ENCODE measurements at regions not wholly inside any gene's neighbourhood (a gene's known extent, or its start where the extent isn't known, plus 50 kb on each side); places are given as distances from the start of the nearest gene placed in this dataset.

GRCh38 chr5:29944327-29944726 is 1249.2 kb upstream of the CDH6 start:
- H4K20me1 ChIP-seq (ENCODE audit: insufficient read depth, low read length) = no peaks in the 10 kb centered on the region
- no peak for DNase-seq (ENCODE audit: insufficient read length, low spot score, missing footprints)
- H3K36me3 ChIP-seq (ENCODE audit: insufficient read depth, low read length) = no peaks in the 10 kb centered on the region
- no peaks in the 10 kb centered on the region for H3K27me3 ChIP-seq (ENCODE audit: insufficient read depth, low read length)
- no peak overlapping the region for H3K4me3 ChIP-seq (ENCODE audit: insufficient read depth, low read length)
- TF ChIP-seq, protein P1, sequence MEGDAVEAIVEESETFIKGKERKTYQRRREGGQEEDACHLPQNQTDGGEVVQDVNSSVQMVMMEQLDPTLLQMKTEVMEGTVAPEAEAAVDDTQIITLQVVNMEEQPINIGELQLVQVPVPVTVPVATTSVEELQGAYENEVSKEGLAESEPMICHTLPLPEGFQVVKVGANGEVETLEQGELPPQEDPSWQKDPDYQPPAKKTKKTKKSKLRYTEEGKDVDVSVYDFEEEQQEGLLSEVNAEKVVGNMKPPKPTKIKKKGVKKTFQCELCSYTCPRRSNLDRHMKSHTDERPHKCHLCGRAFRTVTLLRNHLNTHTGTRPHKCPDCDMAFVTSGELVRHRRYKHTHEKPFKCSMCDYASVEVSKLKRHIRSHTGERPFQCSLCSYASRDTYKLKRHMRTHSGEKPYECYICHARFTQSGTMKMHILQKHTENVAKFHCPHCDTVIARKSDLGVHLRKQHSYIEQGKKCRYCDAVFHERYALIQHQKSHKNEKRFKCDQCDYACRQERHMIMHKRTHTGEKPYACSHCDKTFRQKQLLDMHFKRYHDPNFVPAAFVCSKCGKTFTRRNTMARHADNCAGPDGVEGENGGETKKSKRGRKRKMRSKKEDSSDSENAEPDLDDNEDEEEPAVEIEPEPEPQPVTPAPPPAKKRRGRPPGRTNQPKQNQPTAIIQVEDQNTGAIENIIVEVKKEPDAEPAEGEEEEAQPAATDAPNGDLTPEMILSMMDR (IDR thresholded peaks at IDR 0.05; ENCODE audit: extremely low read depth, low read depth, low read length) = no peak
- H3K9me3 ChIP-seq (ENCODE audit: low read depth, low read length) = no peaks in the 10 kb centered on the region
- H2AFZ ChIP-seq (ENCODE audit: low read length) = no peak overlapping the region
- H3K4me1 ChIP-seq (ENCODE audit: insufficient read depth, low read length) = no peaks in the 10 kb centered on the region
- H3K79me2 ChIP-seq (ENCODE audit: insufficient read depth, low read length) = no peaks in the 10 kb centered on the region
- H3K4me2 ChIP-seq (ENCODE audit: insufficient read depth, low read length) = no peak overlapping the region
- H3K27ac ChIP-seq (ENCODE audit: low read depth, low read length) = no peak overlapping the region

GRCh38 chr5:29942089-29942488 is 1251.4 kb upstream of the CDH6 start:
- H2AFZ ChIP-seq (ENCODE audit: low read length) = no peak overlapping the region
- no peak overlapping the region for H3K27ac ChIP-seq (ENCODE audit: low read depth, low read length)
- H3K27me3 ChIP-seq (ENCODE audit: insufficient read depth, low read length) = no peaks in the 10 kb centered on the region
- H3K9me3 ChIP-seq (ENCODE audit: low read depth, low read length) = no peaks in the 10 kb centered on the region
- H4K20me1 ChIP-seq (ENCODE audit: insufficient read depth, low read length) = no peaks in the 10 kb centered on the region
- H3K4me3 ChIP-seq (ENCODE audit: insufficient read depth, low read length) = no peak overlapping the region
- H3K4me1 ChIP-seq (ENCODE audit: insufficient read depth, low read length) = no peaks in the 10 kb centered on the region
- no peaks in the 10 kb centered on the region for H3K36me3 ChIP-seq (ENCODE audit: insufficient read depth, low read length)
- H3K4me2 ChIP-seq (ENCODE audit: insufficient read depth, low read length) = no peak overlapping the region
- DNase-seq (ENCODE audit: insufficient read length, low spot score, missing footprints) = no peak
- H3K79me2 ChIP-seq (ENCODE audit: insufficient read depth, low read length) = no peaks in the 10 kb centered on the region
- TF ChIP-seq, protein P1 (IDR thresholded peaks at IDR 0.05; ENCODE audit: extremely low read depth, low read depth, low read length) = no peak

DNA sequence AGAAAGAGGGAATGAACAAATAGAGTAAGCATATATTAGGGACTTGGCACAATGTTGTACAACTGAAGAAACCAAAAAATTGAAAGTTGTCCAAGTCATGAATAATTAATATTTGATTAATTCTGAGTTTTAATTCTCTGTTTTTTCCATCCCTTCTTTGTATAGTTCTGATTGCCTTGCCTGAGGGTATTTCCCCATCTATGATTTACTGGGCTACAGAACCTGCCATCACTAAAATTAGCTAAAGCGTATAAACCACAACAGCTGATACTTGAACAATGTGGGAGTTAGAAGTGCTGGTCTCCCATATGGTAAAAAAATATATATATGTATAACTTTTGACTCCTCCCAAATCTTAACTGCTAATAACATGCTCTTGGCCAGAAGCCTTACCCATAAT is 1253.5 kb upstream of the CDH6 start:
- Histone ChIP-seq H3K4me1 (ENCODE audit: insufficient read depth, low read length) (no peaks in the 10 kb centered on the region), H3K27ac (ENCODE audit: low read depth, low read length) (no peak overlapping the region), H4K20me1 (ENCODE audit: insufficient read depth, low read length) (no peaks in the 10 kb centered on the region), H3K4me2 (ENCODE audit: insufficient read depth, low read length) (no peak overlapping the region), H3K36me3 (ENCODE audit: insufficient read depth, low read length) (no peaks in the 10 kb centered on the region), H3K9me3 (ENCODE audit: low read depth, low read length) (no peaks in the 10 kb centered on the region), H3K4me3 (ENCODE audit: insufficient read depth, low read length) (no peak overlapping the region), H3K27me3 (ENCODE audit: insufficient read depth, low read length) (no peaks in the 10 kb centered on the region), H3K79me2 (ENCODE audit: insufficient read depth, low read length) (no peaks in the 10 kb centered on the region), H2AFZ (ENCODE audit: low read length) (no peak overlapping the region)
- no peak for DNase-seq (ENCODE audit: insufficient read length, low spot score, missing footprints)
- TF ChIP-seq, protein P1 (IDR thresholded peaks at IDR 0.05; ENCODE audit: extremely low read depth, low read depth, low read length) = no peak

GRCh38 chr5:29935371-29935770 is 1258.1 kb upstream of the CDH6 start:
- TF ChIP-seq, protein P1 (IDR thresholded peaks at IDR 0.05; ENCODE audit: extremely low read depth, low read depth, low read length) = no peak
- Histone ChIP-seq H3K9me3 (ENCODE audit: low read depth, low read length) (peaks cover 2% of the 10 kb centered on the region), H3K4me2 (ENCODE audit: insufficient read depth, low read length) (no peak overlapping the region), H3K4me3 (ENCODE audit: insufficient read depth, low read length) (no peak overlapping the region), H3K79me2 (ENCODE audit: insufficient read depth, low read length) (no peaks in the 10 kb centered on the region), H3K27ac (ENCODE audit: low read depth, low read length) (no peak overlapping the region), H2AFZ (ENCODE audit: low read length) (no peak overlapping the region), H3K36me3 (ENCODE audit: insufficient read depth, low read length) (no peaks in the 10 kb centered on the region), H4K20me1 (ENCODE audit: insufficient read depth, low read length) (no peaks in the 10 kb centered on the region), H3K4me1 (ENCODE audit: insufficient read depth, low read length) (no peaks in the 10 kb centered on the region), H3K27me3 (ENCODE audit: insufficient read depth, low read length) (no peaks in the 10 kb centered on the region)
- DNase-seq (ENCODE audit: insufficient read length, low spot score, missing footprints) = no peak

Data from osteoblast (primary cell).